ENCODE measurements at regions not wholly inside any gene's neighbourhood (a gene's known extent, or its start where the extent isn't known, plus 50 kb on each side); places are given as distances from the start of the nearest gene placed in this dataset.

DNA sequence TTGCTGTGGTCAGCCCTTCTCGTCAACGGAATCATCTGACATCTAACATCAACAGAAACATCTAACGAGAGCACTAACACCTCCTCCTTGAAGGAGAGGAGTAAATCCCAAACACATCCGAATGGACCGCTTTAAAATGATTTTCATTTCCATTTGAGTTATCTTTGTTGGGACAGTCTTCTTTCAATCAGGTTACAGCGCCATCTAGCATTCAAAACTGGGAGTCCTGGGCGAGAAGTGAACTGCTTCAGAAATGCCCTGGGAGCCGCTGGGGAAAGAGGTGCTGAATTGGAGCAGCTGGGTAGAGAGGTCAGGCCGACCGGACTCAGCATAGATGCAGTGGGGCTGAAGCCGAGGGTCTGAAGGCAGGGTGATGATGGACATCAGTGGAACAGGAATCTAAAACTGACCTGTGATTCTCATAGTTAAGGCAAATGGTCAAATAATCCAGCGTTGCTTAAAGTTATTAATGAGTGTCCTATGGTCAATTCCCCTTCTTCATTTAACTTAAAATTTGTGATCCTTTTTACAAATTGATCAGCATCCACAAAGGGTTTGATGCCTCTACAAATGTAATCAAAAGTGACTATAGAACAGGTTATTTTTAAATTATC is 170.0 kb upstream of the NDN start:
- no peaks in the 10 kb centered on the region for H3K9me3 ChIP-seq (ENCODE audit: insufficient read depth, low read length)
- peak overlapping the region; percentile 16 for H2AFZ ChIP-seq (ENCODE audit: low read depth, low read length)
- H3K27ac ChIP-seq (ENCODE audit: low read length) = no peak overlapping the region
- no peaks in the 10 kb centered on the region for H4K20me1 ChIP-seq (ENCODE audit: insufficient read depth, low read length)
- peak overlapping the region; percentile 73 for H3K4me2 ChIP-seq (ENCODE audit: low read length)
- TF ChIP-seq, protein P1, sequence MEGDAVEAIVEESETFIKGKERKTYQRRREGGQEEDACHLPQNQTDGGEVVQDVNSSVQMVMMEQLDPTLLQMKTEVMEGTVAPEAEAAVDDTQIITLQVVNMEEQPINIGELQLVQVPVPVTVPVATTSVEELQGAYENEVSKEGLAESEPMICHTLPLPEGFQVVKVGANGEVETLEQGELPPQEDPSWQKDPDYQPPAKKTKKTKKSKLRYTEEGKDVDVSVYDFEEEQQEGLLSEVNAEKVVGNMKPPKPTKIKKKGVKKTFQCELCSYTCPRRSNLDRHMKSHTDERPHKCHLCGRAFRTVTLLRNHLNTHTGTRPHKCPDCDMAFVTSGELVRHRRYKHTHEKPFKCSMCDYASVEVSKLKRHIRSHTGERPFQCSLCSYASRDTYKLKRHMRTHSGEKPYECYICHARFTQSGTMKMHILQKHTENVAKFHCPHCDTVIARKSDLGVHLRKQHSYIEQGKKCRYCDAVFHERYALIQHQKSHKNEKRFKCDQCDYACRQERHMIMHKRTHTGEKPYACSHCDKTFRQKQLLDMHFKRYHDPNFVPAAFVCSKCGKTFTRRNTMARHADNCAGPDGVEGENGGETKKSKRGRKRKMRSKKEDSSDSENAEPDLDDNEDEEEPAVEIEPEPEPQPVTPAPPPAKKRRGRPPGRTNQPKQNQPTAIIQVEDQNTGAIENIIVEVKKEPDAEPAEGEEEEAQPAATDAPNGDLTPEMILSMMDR (IDR thresholded peaks at IDR 0.05; ENCODE audit: low read depth, low read length) = peak; percentile 87
- no peak for TF ChIP-seq EZH2phosphoT487 (IDR thresholded peaks at IDR 0.05; ENCODE audit: low read depth)
- H3K4me3 ChIP-seq (ENCODE audit: low read length) = peak overlapping the region; percentile 61
- H3K36me3 ChIP-seq (replicated peaks; ENCODE audit: low read depth, low read length) = no peaks in the 10 kb centered on the region
- H3K79me2 ChIP-seq (ENCODE audit: low read length) = no peaks in the 10 kb centered on the region
- peaks cover 4% of the 10 kb centered on the region for H3K4me1 ChIP-seq (ENCODE audit: low read length)
- no peaks in the 10 kb centered on the region for H3K27me3 ChIP-seq (ENCODE audit: low read depth, low read length)
- no peak overlapping the region for H3K9ac ChIP-seq (ENCODE audit: low read length)

DNA sequence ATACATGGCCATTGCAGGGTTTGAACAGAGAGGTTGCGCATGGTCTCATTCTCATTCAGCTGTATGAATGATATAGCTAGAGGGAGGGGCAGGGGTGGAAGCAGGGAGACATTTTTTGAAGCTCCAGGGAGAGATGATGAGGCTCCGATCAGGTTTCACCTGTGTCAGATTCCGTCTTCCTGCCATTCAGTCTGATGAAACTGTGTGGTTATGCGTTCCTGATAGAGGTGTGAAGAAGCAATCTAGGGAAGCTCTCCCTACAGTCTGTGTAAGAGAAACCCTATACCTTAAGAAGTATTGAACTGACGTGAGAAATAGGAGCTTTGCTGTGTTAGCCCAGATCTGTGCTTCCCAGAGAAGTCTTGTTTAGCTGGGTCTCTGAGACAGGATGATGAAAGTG is 171.9 kb upstream of the NDN start:
- H3K4me3 ChIP-seq (ENCODE audit: low read length) = no peak overlapping the region
- no peak overlapping the region for H3K9ac ChIP-seq (ENCODE audit: low read length)
- no peaks in the 10 kb centered on the region for H3K79me2 ChIP-seq (ENCODE audit: low read length)
- TF ChIP-seq, protein P1 (IDR thresholded peaks at IDR 0.05; ENCODE audit: low read depth, low read length) = no peak
- TF ChIP-seq EZH2phosphoT487 (IDR thresholded peaks at IDR 0.05; ENCODE audit: low read depth) = no peak
- H3K4me1 ChIP-seq (ENCODE audit: low read length) = peaks cover 4% of the 10 kb centered on the region
- no peaks in the 10 kb centered on the region for H4K20me1 ChIP-seq (ENCODE audit: insufficient read depth, low read length)
- H3K4me2 ChIP-seq (ENCODE audit: low read length) = no peak overlapping the region
- H3K27ac ChIP-seq (ENCODE audit: low read length) = no peak overlapping the region
- H3K9me3 ChIP-seq (ENCODE audit: insufficient read depth, low read length) = no peaks in the 10 kb centered on the region
- no peak overlapping the region for H2AFZ ChIP-seq (ENCODE audit: low read depth, low read length)
- H3K27me3 ChIP-seq (ENCODE audit: low read depth, low read length) = no peaks in the 10 kb centered on the region
- H3K36me3 ChIP-seq (replicated peaks; ENCODE audit: low read depth, low read length) = no peaks in the 10 kb centered on the region

DNA sequence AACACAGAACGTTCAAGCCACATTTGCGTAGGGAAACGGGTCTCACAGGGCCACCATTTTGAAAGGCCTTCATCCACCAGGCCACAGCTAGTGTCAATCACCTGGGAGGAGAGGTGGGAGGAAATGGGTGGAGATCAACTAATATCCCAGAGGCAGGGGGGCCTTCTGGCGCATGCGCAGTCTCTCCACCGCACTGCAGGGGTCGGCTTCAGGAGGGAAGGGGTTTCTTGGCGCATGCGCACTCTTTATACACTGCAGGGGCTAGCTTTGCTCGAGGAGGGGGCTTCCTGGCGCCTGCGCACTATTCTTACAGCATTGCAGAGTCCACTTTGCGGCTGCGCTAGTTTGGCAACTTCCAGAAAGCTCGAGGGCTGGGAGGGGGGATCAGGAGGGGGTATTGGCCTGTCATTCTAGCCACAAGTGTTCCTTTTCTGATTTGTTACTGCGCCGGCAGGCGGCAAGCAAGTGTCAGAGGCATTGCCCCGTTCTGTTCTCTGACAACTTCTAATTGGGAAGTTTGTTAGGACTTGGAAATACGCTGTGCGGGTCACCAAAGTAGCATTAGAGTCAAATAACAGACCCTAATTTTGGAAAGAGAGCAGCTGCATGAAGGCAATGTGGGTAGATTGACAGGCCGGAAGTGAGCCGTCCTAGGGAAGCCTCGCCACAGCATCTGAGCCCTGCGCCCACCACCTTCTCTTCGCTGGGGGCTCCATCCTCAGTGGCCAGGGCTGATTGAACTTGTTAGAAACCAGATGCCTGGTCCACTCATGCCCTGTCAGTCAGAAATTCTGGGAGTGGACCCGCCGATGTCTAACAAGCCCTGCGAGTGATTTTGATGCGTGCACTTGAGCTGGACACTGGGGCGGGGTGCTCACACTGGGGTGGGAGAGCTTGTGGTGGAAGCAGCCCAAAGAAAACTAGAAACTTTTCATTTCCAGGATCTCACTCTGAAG is 173.5 kb upstream of the NDN start:
- Histone ChIP-seq H4K20me1 (ENCODE audit: insufficient read depth, low read length) (no peaks in the 10 kb centered on the region), H3K79me2 (ENCODE audit: low read length) (no peaks in the 10 kb centered on the region), H3K9me3 (ENCODE audit: insufficient read depth, low read length) (no peaks in the 10 kb centered on the region), H2AFZ (ENCODE audit: low read depth, low read length) (no peak overlapping the region), H3K4me1 (ENCODE audit: low read length) (no peaks in the 10 kb centered on the region), H3K4me3 (ENCODE audit: low read length) (no peak overlapping the region), H3K9ac (ENCODE audit: low read length) (no peak overlapping the region), H3K36me3 (replicated peaks; ENCODE audit: low read depth, low read length) (no peaks in the 10 kb centered on the region), H3K27ac (ENCODE audit: low read length) (no peak overlapping the region), H3K27me3 (ENCODE audit: low read depth, low read length) (no peaks in the 10 kb centered on the region), H3K4me2 (ENCODE audit: low read length) (no peak overlapping the region)
- TF ChIP-seq, protein P1 (IDR thresholded peaks at IDR 0.05; ENCODE audit: low read depth, low read length) = no peak
- no peak for TF ChIP-seq EZH2phosphoT487 (IDR thresholded peaks at IDR 0.05; ENCODE audit: low read depth)

DNA sequence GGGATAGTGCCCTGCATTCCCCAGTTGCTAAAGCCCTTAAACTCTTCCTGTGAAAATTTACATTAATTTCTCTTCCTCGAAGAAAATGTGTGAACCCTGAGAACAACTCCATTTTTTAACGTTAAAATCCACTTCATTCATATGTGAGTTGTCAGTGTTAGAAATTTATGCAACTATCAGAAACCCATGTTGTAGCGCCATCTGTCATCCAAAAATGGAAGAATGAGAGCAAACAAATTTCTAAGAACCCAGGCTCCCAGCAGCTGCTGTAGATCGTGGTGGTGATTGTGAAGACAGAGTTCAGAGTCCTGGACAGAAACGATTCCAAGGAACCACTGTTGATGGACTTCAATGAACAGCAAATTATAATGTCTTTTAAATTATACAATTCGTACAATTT is 179.7 kb upstream of the NDN start:
- Histone ChIP-seq H3K79me2 (ENCODE audit: low read length) (no peaks in the 10 kb centered on the region), H3K9ac (ENCODE audit: low read length) (no peak overlapping the region), H3K27ac (ENCODE audit: low read length) (no peak overlapping the region), H3K36me3 (replicated peaks; ENCODE audit: low read depth, low read length) (no peaks in the 10 kb centered on the region), H3K4me3 (ENCODE audit: low read length) (no peak overlapping the region), H3K4me1 (ENCODE audit: low read length) (no peaks in the 10 kb centered on the region), H3K9me3 (ENCODE audit: insufficient read depth, low read length) (no peaks in the 10 kb centered on the region), H3K27me3 (ENCODE audit: low read depth, low read length) (no peaks in the 10 kb centered on the region), H2AFZ (ENCODE audit: low read depth, low read length) (no peak overlapping the region), H3K4me2 (ENCODE audit: low read length) (peak overlapping the region; percentile 3; the same call in 1 of the 2 replicates), H4K20me1 (ENCODE audit: insufficient read depth, low read length) (no peaks in the 10 kb centered on the region)
- no peak for TF ChIP-seq EZH2phosphoT487 (IDR thresholded peaks at IDR 0.05; ENCODE audit: low read depth)
- TF ChIP-seq, protein P1 (IDR thresholded peaks at IDR 0.05; ENCODE audit: low read depth, low read length) = peak; percentile 65
